SU-DHL-6 (cell line): ENCODE measurements at regions not wholly inside any gene's neighbourhood (a gene's known extent, or its start where the extent isn't known, plus 50 kb on each side); places are given as distances from the start of the nearest gene placed in this dataset.

Experiments used
- H2AFZ ChIP-seq: fragments of 200-600 bp; sonication (generic); 2 replicates; pipeline ENCODE4 v1.6.1; 2014; ENCODE audit warnings: low read depth, mild to moderate bottlenecking, moderate library complexity, mixed read lengths, antibody characterized with exemption, low read length; ENCODE audit not compliant: severe bottlenecking
- H3F3A ChIP-seq: fragments of 200-600 bp; shearing (Covaris generic); 2 replicates; pipeline ENCODE4 v1.6.0; 2016; ENCODE audit warnings: antibody characterized with exemption, mild to moderate bottlenecking; ENCODE audit not compliant: insufficient read depth
- H3K27ac ChIP-seq: fragments of 200-600 bp; sonication (generic); 2 replicates; pipeline ENCODE4 v1.5.1; 2016; ENCODE audit warnings: low read depth, mild to moderate bottlenecking, low read length, moderate library complexity, mixed read lengths
- H3K27me3 ChIP-seq: fragments of 200-600 bp; sonication (generic), shearing (Covaris generic); 2 replicates; pipeline ENCODE4 v1.6.0; 2014; ENCODE audit warnings: mild to moderate bottlenecking, low read length
- H3K36me3 ChIP-seq: fragments of 200-600 bp; sonication (generic); 2 replicates; pipeline ENCODE4 v1.6.1; 2014; ENCODE audit warnings: mild to moderate bottlenecking, low read length, mixed read lengths
- H3K4me2 ChIP-seq: fragments of 300-600, 200-600 bp; shearing (Covaris generic), sonication (generic); 2 replicates; pipeline ENCODE4 v1.6.0; 2014; ENCODE audit warnings: low read length, low read depth, mild to moderate bottlenecking; ENCODE audit not compliant: poor library complexity, severe bottlenecking
- H3K4me3 ChIP-seq: fragments of 200-600 bp; sonication (generic); 2 replicates; pipeline ENCODE4 v1.5.1; 2014; ENCODE audit warnings: antibody characterized with exemption, low read length, mild to moderate bottlenecking, mixed read lengths; ENCODE audit not compliant: insufficient read depth, poor library complexity, severe bottlenecking
- H3K79me2 ChIP-seq: fragments of 200-600 bp; sonication (generic); 2 replicates; pipeline ENCODE4 v1.6.1; 2014; ENCODE audit warnings: mild to moderate bottlenecking, low read length, moderate library complexity; ENCODE audit not compliant: insufficient read depth
- H3K9ac ChIP-seq: fragments of 200-600 bp; sonication (generic); 2 replicates; pipeline ENCODE4 v1.7.0; 2014; ENCODE audit warnings: mild to moderate bottlenecking, low read length
- H3K9me2 ChIP-seq: fragments of 200-600 bp; sonication (generic); replicated peaks from 2 replicates; pipeline ENCODE4 v1.6.1; 2014; ENCODE audit warnings: low read length; ENCODE audit not compliant: insufficient read depth
- H3K9me3 ChIP-seq: fragments of 200-600 bp; sonication (generic); 2 replicates; pipeline ENCODE4 v1.6.1; 2014; ENCODE audit warnings: low read length, mixed read lengths; ENCODE audit not compliant: insufficient read depth
- H4K20me1 ChIP-seq: fragments of 200-600 bp; sonication (generic); 2 replicates; pipeline ENCODE4 v1.6.1; 2014; ENCODE audit warnings: low read depth, mild to moderate bottlenecking, antibody characterized with exemption, low read length, moderate library complexity, mixed read lengths
- CTCF ChIP-seq: fragments of 200-600 bp; sonication (generic); IDR thresholded peaks from one replicate; pipeline ENCODE4 v1.5.1; 2017; ENCODE audit warnings: antibody characterized with exemption, mild to moderate bottlenecking, low read length, moderate library complexity; ENCODE audit not compliant: insufficient read depth, poor library complexity, severe bottlenecking
- EZH2phosphoT487 ChIP-seq: fragments of 200-600 bp; sonication (generic), shearing (Covaris generic); conservative IDR thresholded peaks from 2 replicates; pipeline ENCODE4 v1.6.1; 2018; ENCODE audit warnings: mild to moderate bottlenecking, antibody characterized with exemption, low read length, moderate library complexity, mixed read lengths

GRCh38 chr14:84806622-84807021, 723.3 kb upstream of the FLRT2 start:
- H3K27me3 ChIP-seq, result no peaks in the 10 kb centered on the region
- no peak overlapping the region for H3K4me2 ChIP-seq

GRCh38 chr14:84807673-84808072, 722.3 kb upstream of the FLRT2 start:
- Histone ChIP-seq H2AFZ (no peak overlapping the region), H3K4me2 (no peak overlapping the region), H3K36me3 (no peaks in the 10 kb centered on the region), H3K27me3 (no peaks in the 10 kb centered on the region), H4K20me1 (no peaks in the 10 kb centered on the region), H3F3A (no peaks in the 10 kb centered on the region), H3K9ac (no peak overlapping the region), H3K4me3 (no peak overlapping the region), H3K9me3 (no peaks in the 10 kb centered on the region), H3K9me2 (no peaks in the 10 kb centered on the region), H3K27ac (no peak overlapping the region), H3K79me2 (no peaks in the 10 kb centered on the region)
- no peak for TF ChIP-seq EZH2phosphoT487
- TF ChIP-seq CTCF, result no peak

More at GRCh38 chr14:84806622-84807021, 723.3 kb upstream of the FLRT2 start:
- Histone ChIP-seq H3K9me2 (no peaks in the 10 kb centered on the region), H3K9ac (no peak overlapping the region), H3K27ac (no peak overlapping the region), H3K9me3 (no peaks in the 10 kb centered on the region), H3K36me3 (no peaks in the 10 kb centered on the region), H3K79me2 (no peaks in the 10 kb centered on the region), H2AFZ (no peak overlapping the region), H3F3A (no peaks in the 10 kb centered on the region), H4K20me1 (no peaks in the 10 kb centered on the region), H3K4me3 (no peak overlapping the region)
- TF ChIP-seq CTCF (no peak), EZH2phosphoT487 (no peak)

- Histone ChIP-seq H3K4me2 (no peak overlapping the region), H3K36me3 (no peaks in the 10 kb centered on the region), H3K9ac (no peak overlapping the region), H3K79me2 (no peaks in the 10 kb centered on the region), H3K9me3 (no peaks in the 10 kb centered on the region), H3K9me2 (no peaks in the 10 kb centered on the region), H2AFZ (no peak overlapping the region), H3K27ac (no peak overlapping the region), H3F3A (no peaks in the 10 kb centered on the region), H4K20me1 (no peaks in the 10 kb centered on the region), H3K4me3 (no peak overlapping the region), H3K27me3 (no peaks in the 10 kb centered on the region)
- no peak for TF ChIP-seq CTCF
- TF ChIP-seq EZH2phosphoT487, result no peak
Observed at GRCh38 chr14:84809158-84809557, 720.8 kb upstream of the FLRT2 start.
